Stimulated activated CD8-positive, alpha-beta memory T cell treated with anti-CD3 and anti-CD28 coated beads, Interleukin-4, amount 100 ng/mL, for 4 hours (primary cell): ENCODE measurements at regions not wholly inside any gene's neighbourhood (a gene's known extent, or its start where the extent isn't known, plus 50 kb on each side); places are given as distances from the start of the nearest gene placed in this dataset.
"Not testable (repeated sequence)": the region's sequence is repeated elsewhere in the genome, so short reads cannot be mapped to it uniquely, and the experiment has no call there.

ENCODE experiments used
- DNase-seq, 2 donors: peaks; one replicate each; pipeline ENCODE4 v3.0.0-alpha.2; 2020; ENCODE audit warnings: low read depth in 2 of 2, low spot score in 1 of 2

DNA sequence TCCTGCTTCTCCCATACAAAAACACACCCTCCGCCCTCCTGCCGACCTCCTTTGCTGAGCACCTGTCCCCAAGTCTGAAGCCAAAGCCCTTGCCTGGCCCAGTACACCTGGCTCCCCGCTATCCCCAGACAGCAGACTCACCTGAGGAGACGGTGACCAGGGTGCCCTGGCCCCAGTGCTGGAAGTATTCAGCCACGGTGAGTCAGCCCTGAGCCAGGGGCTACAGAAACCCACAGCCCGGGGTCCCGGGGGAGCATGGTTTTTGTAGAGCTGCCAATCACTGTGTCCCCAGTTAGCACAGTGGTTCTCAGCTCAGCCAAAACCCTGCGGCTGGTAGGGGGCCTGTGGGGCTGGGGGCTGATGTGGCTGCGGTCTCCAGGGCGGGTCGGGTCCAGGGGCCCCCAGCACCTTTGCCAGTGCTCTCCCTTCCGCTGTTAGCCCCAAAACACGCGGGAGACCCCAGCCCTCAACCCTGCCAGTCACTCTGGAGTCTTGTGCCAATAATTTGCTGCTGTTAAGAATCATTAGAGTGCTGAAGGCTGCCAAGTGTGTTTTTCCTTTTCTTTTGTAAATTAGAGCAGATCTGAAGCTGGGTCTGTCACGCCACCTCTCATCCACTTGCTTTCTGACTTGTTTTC, 339.0 kb downstream of the TMEM121 start:
- no peak for DNase-seq

DNA sequence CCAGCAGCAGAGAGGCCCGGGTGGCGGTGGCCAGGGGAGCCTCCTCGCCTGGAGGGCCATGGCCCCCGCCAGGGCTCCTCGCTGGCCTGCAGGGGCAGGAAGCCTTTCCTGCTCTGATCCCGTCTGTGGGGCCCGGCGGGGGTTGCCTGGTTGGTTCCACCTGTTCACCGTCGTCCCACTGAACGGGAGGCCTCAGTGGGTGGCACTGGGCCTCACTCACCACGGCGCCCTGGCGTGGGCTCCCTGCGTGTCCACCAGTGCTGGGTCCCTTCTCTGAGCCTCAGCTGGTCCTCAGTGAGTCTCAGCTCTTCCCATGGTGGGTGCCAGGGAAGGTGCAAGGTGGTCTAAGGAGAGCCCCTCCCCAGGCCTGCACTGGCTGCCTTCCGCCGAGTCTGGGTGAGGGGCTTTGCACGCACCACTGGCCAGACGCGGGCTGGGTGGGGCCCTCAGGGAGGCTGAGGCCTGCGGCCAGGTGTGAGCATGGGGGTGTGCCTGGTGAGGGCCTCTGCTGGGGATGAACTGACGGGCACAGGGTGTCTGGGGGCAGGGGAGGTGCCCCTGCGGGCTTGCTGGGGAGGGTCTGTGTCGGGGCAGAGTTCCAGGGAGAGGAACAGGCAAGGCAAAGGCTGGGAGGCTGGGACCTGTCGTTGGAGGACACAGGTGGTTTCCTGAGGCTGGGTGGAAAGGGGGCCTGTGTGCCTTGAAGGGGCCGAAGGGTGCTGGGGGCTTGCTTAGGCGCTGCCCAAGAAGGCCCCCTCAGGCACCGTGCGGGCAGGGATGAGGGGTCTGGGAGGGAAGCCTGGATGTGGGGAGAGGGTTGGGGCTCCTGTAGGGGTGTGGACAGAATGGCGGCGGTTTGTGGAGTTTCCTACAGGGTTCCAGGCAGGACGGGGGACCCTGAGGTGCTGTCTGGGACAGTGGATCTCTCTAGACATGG, 339.8 kb downstream of the TMEM121 start:
- no peak for DNase-seq

- DNase-seq: no peak
Measured at GRCh38 chr14:105866841-105867321, 340.5 kb downstream of the TMEM121 start.

- no peak for DNase-seq
Measured at GRCh38 chr14:105867961-105868599, 341.7 kb downstream of the TMEM121 start.

DNA sequence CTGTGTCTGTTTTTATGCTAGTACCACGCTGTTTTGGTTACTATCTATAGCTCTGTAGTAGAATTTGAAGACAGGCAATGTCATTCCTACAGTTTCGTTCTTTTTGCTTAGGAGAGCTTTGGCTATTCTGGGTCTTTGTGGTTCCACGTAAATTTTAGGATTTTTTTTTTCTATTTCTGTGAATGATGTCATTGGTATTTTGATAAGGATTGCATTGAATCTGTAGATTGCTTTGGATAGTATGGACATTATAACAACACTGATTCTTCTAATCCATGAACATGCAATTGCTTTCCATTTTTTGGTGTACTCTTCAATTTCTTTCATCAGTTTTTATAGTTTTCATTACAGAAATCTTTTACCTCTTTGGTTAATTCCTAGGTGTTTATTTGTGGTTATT, 345.2 kb downstream of the TMEM121 start:
- DNase-seq: no peak

DNA sequence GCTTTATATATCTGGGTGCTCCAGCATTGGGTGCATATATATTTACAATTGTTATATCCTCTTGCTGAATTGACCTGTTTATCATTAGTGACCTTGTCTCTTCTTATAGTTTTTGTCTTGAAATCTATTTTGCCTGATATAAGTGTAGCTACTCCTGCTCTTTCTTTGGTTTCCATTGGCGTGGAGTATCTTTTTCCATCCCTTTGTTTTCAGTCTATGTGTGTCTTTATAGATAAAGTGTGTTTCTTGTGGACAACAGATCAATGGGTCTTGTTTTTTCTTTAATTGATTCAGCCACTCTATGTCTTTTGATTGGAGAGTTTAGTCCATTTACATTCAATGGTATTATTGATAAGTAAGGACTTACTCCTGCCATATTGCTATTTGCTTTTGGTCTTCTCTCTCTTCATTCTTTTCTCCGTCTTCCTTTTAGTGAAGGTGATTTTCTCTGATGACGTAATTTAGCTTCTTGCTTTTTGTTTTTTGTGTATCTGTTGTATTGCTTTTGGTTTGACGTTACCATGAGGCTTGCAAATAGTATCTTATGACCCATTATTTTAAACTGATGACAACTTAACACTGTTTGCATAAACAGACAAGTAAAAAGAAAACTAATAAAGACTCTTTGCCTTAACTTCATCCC, 347.6 kb downstream of the TMEM121 start:
- no peak for DNase-seq

DNA sequence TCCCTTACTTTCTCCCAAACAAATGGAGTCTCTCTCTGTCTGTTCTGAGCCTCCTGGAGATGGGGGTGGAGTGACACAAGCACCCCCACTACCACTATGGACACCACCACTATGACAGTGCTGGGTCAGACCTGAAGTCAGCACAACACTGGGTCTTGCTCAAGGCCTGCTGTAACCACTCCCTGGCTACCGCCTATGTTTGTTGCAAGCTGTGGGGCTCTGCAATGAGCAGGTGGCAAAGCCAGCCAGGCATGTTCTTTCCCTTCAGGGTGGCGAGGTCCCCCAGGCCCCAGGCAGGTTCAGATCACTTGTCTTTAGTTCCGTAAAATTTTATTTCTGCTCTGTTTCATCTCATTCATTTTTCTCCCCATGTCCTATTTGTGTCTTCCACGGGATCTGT, 349.8 kb downstream of the TMEM121 start:
- no peak for DNase-seq

DNA sequence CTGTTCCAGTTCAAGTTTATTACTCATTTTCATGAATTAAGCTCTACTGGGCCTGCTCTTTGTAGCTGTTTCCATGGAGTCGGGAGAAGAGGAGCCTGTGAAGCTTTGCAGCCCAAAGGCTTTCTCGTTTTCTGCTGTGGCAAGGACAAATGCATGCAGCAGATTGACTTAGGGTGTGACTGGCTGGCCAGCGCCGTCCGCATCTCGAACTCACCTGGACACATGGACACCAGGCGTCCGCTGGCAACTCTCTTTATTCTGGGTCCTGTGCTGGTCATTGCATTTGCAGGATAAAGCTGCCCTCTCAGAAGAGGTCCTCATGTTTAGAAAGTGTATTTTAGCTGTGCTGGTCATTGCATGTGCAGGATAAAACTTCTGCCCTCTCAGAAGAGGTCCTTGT, 350.4 kb downstream of the TMEM121 start:
- DNase-seq: no peak

- DNase-seq: no peak
Measured at GRCh38 chr14:105877645-105878044, 351.3 kb downstream of the TMEM121 start.

GRCh38 chr14:105878125-105878524, 351.7 kb downstream of the TMEM121 start:
- no peak for DNase-seq

- no peak for DNase-seq
Measured at GRCh38 chr14:105878554-105878953, 352.2 kb downstream of the TMEM121 start.

GRCh38 chr14:105879503-105879866, 353.1 kb downstream of the TMEM121 start:
- DNase-seq: no peak

DNA sequence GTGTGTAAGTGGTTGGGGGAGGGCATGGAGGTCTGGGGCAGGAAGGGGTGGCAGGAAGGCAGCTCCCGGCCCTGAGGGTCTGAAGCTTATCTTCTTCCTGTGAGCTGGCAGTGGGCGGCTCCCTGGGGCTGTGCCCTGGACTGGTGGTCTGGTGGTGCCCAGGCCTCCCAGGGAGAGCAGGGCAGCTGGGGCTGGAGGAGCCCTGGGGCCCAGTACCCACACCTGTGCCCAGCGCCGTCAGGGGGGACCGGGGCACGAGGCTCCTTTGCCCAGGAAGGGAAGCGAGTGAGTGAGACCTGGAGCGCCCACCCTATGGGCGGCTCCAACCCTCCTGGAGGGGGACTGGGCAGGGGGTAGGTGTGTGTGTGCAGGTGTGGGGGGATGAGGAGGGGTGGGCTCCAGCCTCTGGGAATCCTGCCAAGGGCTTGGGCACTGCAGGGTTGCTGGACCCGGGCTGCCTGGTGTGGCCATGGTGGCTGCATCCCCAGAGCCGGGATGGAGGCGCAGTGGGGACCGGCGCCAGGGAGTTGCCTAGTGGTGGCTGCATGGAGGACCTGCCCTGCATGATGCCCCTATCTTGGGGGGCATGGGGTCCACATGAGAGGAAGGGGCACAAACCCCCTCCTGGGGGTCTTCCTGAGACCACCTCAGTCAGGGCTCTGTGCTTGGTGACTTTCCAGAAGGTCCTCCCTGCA, 353.6 kb downstream of the TMEM121 start:
- DNase-seq: no peak

- DNase-seq: no peak
Measured at GRCh38 chr14:105880616-105881015, 354.2 kb downstream of the TMEM121 start.

DNA sequence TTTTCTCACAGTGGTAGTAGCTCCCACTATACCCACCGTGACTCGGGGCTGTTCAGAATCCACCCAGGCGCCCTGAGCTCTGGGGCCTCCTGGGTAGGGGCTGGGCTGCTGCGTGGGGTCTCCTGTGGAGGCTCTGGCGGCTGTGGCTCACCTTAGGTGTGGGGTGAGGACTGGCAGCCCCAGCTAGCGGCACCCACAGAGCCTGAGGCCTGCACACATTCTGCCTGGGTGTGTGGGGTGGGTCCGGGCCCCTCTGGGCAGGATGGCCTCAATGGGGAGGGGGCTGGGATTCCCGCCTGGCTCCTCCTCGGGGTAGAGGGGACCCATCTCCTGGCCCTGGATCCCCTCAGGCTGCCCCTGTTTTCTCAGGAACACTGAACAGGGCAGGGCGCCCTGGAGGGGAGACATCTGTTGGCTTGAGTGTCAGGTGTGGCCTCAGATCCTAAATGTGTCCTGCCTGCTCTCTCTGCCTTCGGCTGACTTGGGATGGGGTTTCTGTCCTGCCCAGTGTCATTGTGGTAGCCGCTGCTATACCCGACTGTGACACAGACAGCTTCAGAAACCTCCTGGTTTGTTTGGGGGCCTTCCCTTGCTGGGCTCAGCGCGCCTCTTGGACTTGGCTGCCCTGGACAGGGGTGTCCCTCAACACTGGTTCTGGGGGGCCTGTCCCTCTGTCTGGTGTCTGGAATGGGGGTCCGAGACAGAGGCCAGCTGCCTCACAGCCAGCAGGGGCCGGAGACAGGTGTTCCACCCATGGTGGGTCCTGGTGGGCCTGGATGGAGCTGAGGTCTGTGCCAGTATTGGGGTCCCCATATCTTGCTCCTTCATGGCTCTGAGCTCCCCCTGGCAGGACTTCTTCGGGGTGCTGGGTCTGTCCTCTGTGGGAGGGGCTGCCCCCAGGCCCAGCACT, 354.9 kb downstream of the TMEM121 start:
- DNase-seq: no peak

DNA sequence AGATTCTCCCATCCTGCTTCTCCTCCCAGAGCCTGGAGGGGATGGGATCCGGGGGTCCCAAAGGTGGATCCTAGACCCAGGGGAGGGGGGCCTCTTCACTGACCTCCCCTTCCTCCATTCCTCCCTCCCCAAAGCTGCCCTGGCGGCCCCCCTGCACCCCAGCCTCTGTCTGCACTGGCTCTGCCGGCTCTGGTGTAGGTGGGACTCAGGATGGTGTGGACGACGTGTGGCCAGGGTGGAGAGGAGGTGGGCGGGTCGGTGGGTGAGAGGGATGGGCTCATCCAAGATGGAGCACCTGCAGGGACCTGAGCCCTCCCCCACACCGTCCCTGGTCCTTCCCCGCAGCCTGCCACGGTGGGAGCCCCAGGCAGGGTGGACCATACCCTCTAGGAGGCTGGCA, 355.6 kb downstream of the TMEM121 start:
- not testable (repeated sequence) for DNase-seq

DNA sequence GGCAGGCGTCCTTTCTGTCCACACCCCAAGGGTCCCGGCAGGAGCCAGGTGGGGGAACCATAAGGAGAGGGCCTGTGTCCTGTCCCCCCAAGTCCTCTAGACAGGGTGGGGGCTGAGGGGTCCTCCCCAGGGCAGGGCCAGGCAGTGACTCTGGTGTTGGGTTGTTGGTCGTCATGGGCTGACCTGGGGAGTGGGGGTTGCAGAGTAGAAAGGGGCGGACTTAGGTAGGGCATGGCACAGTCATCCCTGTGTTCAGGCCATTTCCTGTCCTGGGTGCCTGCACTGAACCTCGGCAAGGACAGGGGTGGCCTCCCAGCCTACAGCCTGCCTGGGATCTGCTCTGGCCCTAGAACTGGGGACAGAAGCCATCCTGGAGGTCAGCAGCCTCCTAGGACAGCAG, 356.2 kb downstream of the TMEM121 start:
- DNase-seq: no peak

GRCh38 chr14:105883066-105884005, 357.0 kb downstream of the TMEM121 start:
- DNase-seq: no peak
